ENCODE measurements at regions not wholly inside any gene's neighbourhood (a gene's known extent, or its start where the extent isn't known, plus 50 kb on each side); places are given as distances from the start of the nearest gene placed in this dataset.

- intact Hi-C loops (cut with DNase I; ENCODE audit: low total_unique reads) (loop anchor here (5.0 kb wide), 1 partner anchor 1209 kb away; no protein-coding TSS in a partner anchor), in situ Hi-C loops (cut with MboI; ENCODE audit: low pct_ligation_motif_present in 1 of 4, low pct_unique_long_range_greater_than_20kb in 1 of 4, low sequenced_read_pairs in 3 of 4) (no loop called here)
- no peak for DNase-seq
- TF ChIP-seq POLR2AphosphoS5 (IDR thresholded peaks at IDR 0.05) (no peak), EP300 (IDR thresholded peaks at IDR 0.05; ENCODE audit: low read depth) (no peak), CTCF (IDR thresholded peaks at IDR 0.05) (no peak), POLR2A (IDR thresholded peaks at IDR 0.05) (no peak)
- Histone ChIP-seq H3K27ac (no peak overlapping the region), H3K36me3 (no peaks in the 10 kb centered on the region), H3K27me3 (no peaks in the 10 kb centered on the region), H3K4me3 (no peak overlapping the region), H3K9me3 (no peaks in the 10 kb centered on the region), H3K4me1 (peaks cover 0 to 18% (median 9%) of the 10 kb centered on the region in 4 donors)
Measured at GRCh38 chr12:71046215-71046614, 111.6 kb downstream of the TSPAN8 start.

GRCh38 chr12:71045781-71046180, 112.0 kb downstream of the TSPAN8 start:
- WGBS, 2 donors (ENCODE audit: low coverage in 1 of 2): 41 to 57% methylated on average over 1 of the region's 1 CpG
- in situ Hi-C loops (cut with MboI; ENCODE audit: low pct_ligation_motif_present in 1 of 4, low pct_unique_long_range_greater_than_20kb in 1 of 4, low sequenced_read_pairs in 3 of 4): no loop called here
- Histone ChIP-seq H3K36me3 (no peaks in the 10 kb centered on the region), H3K4me3 (no peak overlapping the region), H3K27me3 (no peaks in the 10 kb centered on the region), H3K4me1 (peaks cover 0 to 18% (median 9%) of the 10 kb centered on the region in 4 donors), H3K9me3 (no peaks in the 10 kb centered on the region), H3K27ac (no peak overlapping the region)
- no peak for DNase-seq
- intact Hi-C loops (cut with DNase I; ENCODE audit: low total_unique reads): loop anchor here (5.0 kb wide), 1 partner anchor 1208 kb away; no protein-coding TSS in a partner anchor
- no peak for TF ChIP-seq CTCF (IDR thresholded peaks at IDR 0.05)
- TF ChIP-seq POLR2A (IDR thresholded peaks at IDR 0.05): no peak
- TF ChIP-seq EP300 (IDR thresholded peaks at IDR 0.05; ENCODE audit: low read depth): no peak
- no peak for TF ChIP-seq POLR2AphosphoS5 (IDR thresholded peaks at IDR 0.05)

GRCh38 chr12:71041476-71041875, 116.3 kb downstream of the TSPAN8 start:
- Histone ChIP-seq H3K27ac (peak overlapping the region in 2 of 4 donors; percentile 34 to 37), H3K4me1 (peaks cover 0 to 18% (median 9%) of the 10 kb centered on the region in 4 donors), H3K9me3 (no peaks in the 10 kb centered on the region), H3K4me3 (no peak overlapping the region), H3K36me3 (no peaks in the 10 kb centered on the region), H3K27me3 (no peaks in the 10 kb centered on the region)
- intact Hi-C loops (cut with DNase I; ENCODE audit: low total_unique reads): no loop called here
- WGBS, 2 donors (ENCODE audit: low coverage in 1 of 2): 36 to 44% methylated on average over 2 of the region's 2 CpGs
- TF ChIP-seq POLR2A (IDR thresholded peaks at IDR 0.05): no peak
- no peak for TF ChIP-seq CTCF (IDR thresholded peaks at IDR 0.05)
- no peak for TF ChIP-seq POLR2AphosphoS5 (IDR thresholded peaks at IDR 0.05)
- no peak for TF ChIP-seq EP300 (IDR thresholded peaks at IDR 0.05; ENCODE audit: low read depth)
- in situ Hi-C loops (cut with MboI; ENCODE audit: low pct_ligation_motif_present in 1 of 4, low pct_unique_long_range_greater_than_20kb in 1 of 4, low sequenced_read_pairs in 3 of 4): no loop called here
- DNase-seq: peak; percentile 9

GRCh38 chr12:71038960-71039359, 118.4 kb upstream of the PTPRR start:
- intact Hi-C loops (cut with DNase I; ENCODE audit: low total_unique reads): no loop called here
- TF ChIP-seq EP300 (IDR thresholded peaks at IDR 0.05; ENCODE audit: low read depth): no peak
- no peak for TF ChIP-seq POLR2AphosphoS5 (IDR thresholded peaks at IDR 0.05)
- TF ChIP-seq POLR2A (IDR thresholded peaks at IDR 0.05): no peak
- TF ChIP-seq CTCF (IDR thresholded peaks at IDR 0.05): no peak
- no peak for DNase-seq
- H3K27me3 ChIP-seq: no peaks in the 10 kb centered on the region
- WGBS, 2 donors (ENCODE audit: low coverage in 1 of 2): 74 to 80% methylated on average over 1 of the region's 1 CpG
- no peak overlapping the region for H3K4me3 ChIP-seq
- H3K4me1 ChIP-seq: peaks cover 0 to 12% (median 3%) of the 10 kb centered on the region in 4 donors
- no peaks in the 10 kb centered on the region for H3K36me3 ChIP-seq
- H3K27ac ChIP-seq: no peak overlapping the region
- H3K9me3 ChIP-seq: no peaks in the 10 kb centered on the region
- in situ Hi-C loops (cut with MboI; ENCODE audit: low pct_ligation_motif_present in 1 of 4, low pct_unique_long_range_greater_than_20kb in 1 of 4, low sequenced_read_pairs in 3 of 4): no loop called here
